HG03571 (cell line): ENCODE measurements at regions not wholly inside any gene's neighbourhood (a gene's known extent, or its start where the extent isn't known, plus 50 kb on each side); places are given as distances from the start of the nearest gene placed in this dataset.
"Not testable (repeated sequence)": the region's sequence is repeated elsewhere in the genome, so short reads cannot be mapped to it uniquely, and the experiment has no call there.

ENCODE experiments used
- ATAC-seq: cut with Tn5 transposase; IDR thresholded peaks from one replicate; pipeline ENCODE4 v1.9.1; 2021; ENCODE audit not compliant: unreplicated experiment

- ATAC-seq: no peak
These were observed 138.6 kb upstream of the AFDN start for GRCh38 chr6:167688123-167688522.

- no peak for ATAC-seq
These were observed 137.4 kb upstream of the AFDN start for GRCh38 chr6:167689278-167689677.

- ATAC-seq: no peak
These were observed 137.0 kb upstream of the AFDN start for GRCh38 chr6:167689751-167690150.

- ATAC-seq: not testable (repeated sequence)
These were observed 136.4 kb upstream of the AFDN start for GRCh38 chr6:167690167-167690922.

GRCh38 chr6:167690931-167691330 lies 135.8 kb upstream of the AFDN start:
- ATAC-seq: no peak

- ATAC-seq: no peak
These were observed 135.0 kb upstream of the AFDN start for GRCh38 chr6:167691533-167692312.

- ATAC-seq: not testable (repeated sequence)
These were observed 133.2 kb upstream of the AFDN start for GRCh38 chr6:167693478-167693877.

GRCh38 chr6:167695831-167696230 lies 130.9 kb upstream of the AFDN start:
- no peak for ATAC-seq

GRCh38 chr6:167696296-167696695 lies 130.4 kb upstream of the AFDN start:
- no peak for ATAC-seq

- ATAC-seq: no peak
These were observed 129.4 kb upstream of the AFDN start for GRCh38 chr6:167697316-167697715.

- no peak for ATAC-seq
These were observed 128.2 kb upstream of the AFDN start for GRCh38 chr6:167698540-167698939.

- peak; percentile 95 for ATAC-seq
These were observed 127.4 kb upstream of the AFDN start for GRCh38 chr6:167699141-167699931.

- no peak for ATAC-seq
These were observed 126.5 kb upstream of the AFDN start for GRCh38 chr6:167700199-167700598.

- ATAC-seq: no peak
These were observed 125.7 kb upstream of the AFDN start for GRCh38 chr6:167701010-167701409.

- ATAC-seq: no peak
These were observed 124.4 kb upstream of the AFDN start for GRCh38 chr6:167702241-167702827.

- no peak for ATAC-seq
These were observed 123.4 kb upstream of the AFDN start for GRCh38 chr6:167703347-167703746.

- ATAC-seq: no peak
These were observed 122.9 kb upstream of the AFDN start for GRCh38 chr6:167703781-167704180.

- ATAC-seq: no peak
These were observed 122.3 kb upstream of the AFDN start for GRCh38 chr6:167704396-167704901.

GRCh38 chr6:167705211-167705750 lies 121.4 kb upstream of the AFDN start:
- ATAC-seq: no peak

- peak; percentile 97 for ATAC-seq
These were observed 120.2 kb upstream of the AFDN start for GRCh38 chr6:167706313-167707109.
